DOHH2 (cell line): ENCODE measurements at regions not wholly inside any gene's neighbourhood (a gene's known extent, or its start where the extent isn't known, plus 50 kb on each side); places are given as distances from the start of the nearest gene placed in this dataset.

Source experiments
- H3F3A ChIP-seq: fragments of 200-600 bp; sonication (generic), shearing (Covaris generic); 2 replicates; pipeline ENCODE4 v1.6.0; 2016; ENCODE audit warnings: antibody characterized with exemption, mild to moderate bottlenecking; ENCODE audit not compliant: control insufficient read depth, insufficient read depth
- H3K27ac ChIP-seq: fragments of 200-600 bp; sonication (generic); 2 replicates; pipeline ENCODE4 v1.5.1; 2014; ENCODE audit warnings: low read depth, mild to moderate bottlenecking, low read length, moderate library complexity
- H3K27me3 ChIP-seq: fragments of 200-600 bp; sonication (generic); 2 replicates; pipeline ENCODE4 v1.6.1; 2014; ENCODE audit warnings: mild to moderate bottlenecking, low read length, mixed read lengths; ENCODE audit not compliant: control insufficient read depth
- H3K36me3 ChIP-seq: fragments of 200-600 bp; sonication (generic); 2 replicates; pipeline ENCODE4 v1.6.1; 2014; ENCODE audit warnings: mild to moderate bottlenecking, low read length, moderate library complexity, mixed read lengths; ENCODE audit not compliant: control insufficient read depth
- H3K4me1 ChIP-seq: fragments of 200-600 bp; sonication (generic); 2 replicates; pipeline ENCODE4 v1.6.1; 2014; ENCODE audit warnings: mild to moderate bottlenecking, low read length, mixed read lengths; ENCODE audit not compliant: control insufficient read depth
- H3K4me2 ChIP-seq: fragments of 200-600 bp; sonication (generic); 2 replicates; pipeline ENCODE4 v1.6.0; 2014; ENCODE audit warnings: mild to moderate bottlenecking, low read length, moderate library complexity
- H3K4me3 ChIP-seq: fragments of 200-600 bp; sonication (generic); 2 replicates; pipeline ENCODE4 v1.5.1; 2014; ENCODE audit warnings: mild to moderate bottlenecking, low read length, mixed read lengths
- H3K79me2 ChIP-seq: fragments of 200-600 bp; sonication (generic); 2 replicates; pipeline ENCODE4 v1.6.1; 2014; ENCODE audit warnings: mild to moderate bottlenecking, low read length, mixed read lengths; ENCODE audit not compliant: control insufficient read depth
- H3K9me2 ChIP-seq: fragments of 200-600 bp; sonication (generic); replicated peaks from 2 replicates; pipeline ENCODE4 v1.6.1; 2014; ENCODE audit warnings: mild to moderate bottlenecking, low read length, mixed read lengths; ENCODE audit not compliant: control insufficient read depth
- H3K9me3 ChIP-seq: fragments of 200-600 bp; sonication (generic); 2 replicates; pipeline ENCODE4 v1.6.1; 2014; ENCODE audit warnings: antibody characterized with exemption, low read length, mixed read lengths; ENCODE audit not compliant: control insufficient read depth, insufficient read depth
- H4K20me1 ChIP-seq: fragments of 200-600 bp; sonication (generic); 2 replicates; pipeline ENCODE4 v1.6.0; 2014; ENCODE audit warnings: low read depth, mild to moderate bottlenecking, antibody characterized with exemption, low read length, moderate library complexity; ENCODE audit not compliant: control insufficient read depth, insufficient read depth
- CTCF ChIP-seq: fragments of 200-600 bp; sonication (generic); IDR thresholded peaks from one replicate; pipeline ENCODE4 v1.5.1; 2014; ENCODE audit warnings: antibody characterized with exemption, mild to moderate bottlenecking, low read depth, low read length; ENCODE audit not compliant: poor library complexity, severe bottlenecking
- EZH2phosphoT487 ChIP-seq: fragments of 200-600 bp; sonication (generic); IDR thresholded peaks from 2 replicates; pipeline ENCODE4 v1.6.1; 2017; ENCODE audit warnings: borderline replicate concordance, mild to moderate bottlenecking, antibody characterized with exemption, low read length, moderate library complexity, mixed read lengths

GRCh38 chr6:112576423-112576822 lies 229.3 kb downstream of the RFPL4B start:
- Histone ChIP-seq H3K9me2 (no peaks in the 10 kb centered on the region), H3K36me3 (no peaks in the 10 kb centered on the region), H3K79me2 (no peaks in the 10 kb centered on the region), H3K4me1 (no peaks in the 10 kb centered on the region), H4K20me1 (no peaks in the 10 kb centered on the region), H3F3A (no peaks in the 10 kb centered on the region), H3K4me2 (no peak overlapping the region), H3K4me3 (no peak overlapping the region), H3K9me3 (no peaks in the 10 kb centered on the region), H3K27ac (no peak overlapping the region), H3K27me3 (no peaks in the 10 kb centered on the region)
- TF ChIP-seq EZH2phosphoT487 (no peak), CTCF (no peak)

- TF ChIP-seq EZH2phosphoT487 (no peak), CTCF (no peak)
- H3K4me1 ChIP-seq: no peaks in the 10 kb centered on the region
- H3K79me2 ChIP-seq: no peaks in the 10 kb centered on the region
- H4K20me1 ChIP-seq: no peaks in the 10 kb centered on the region
- no peak overlapping the region for H3K4me3 ChIP-seq
- H3K4me2 ChIP-seq: no peak overlapping the region
- no peaks in the 10 kb centered on the region for H3K36me3 ChIP-seq
- no peaks in the 10 kb centered on the region for H3K9me2 ChIP-seq
- H3K9me3 ChIP-seq: no peaks in the 10 kb centered on the region
- H3K27ac ChIP-seq: no peak overlapping the region
- H3F3A ChIP-seq: no peaks in the 10 kb centered on the region
- H3K27me3 ChIP-seq: no peaks in the 10 kb centered on the region
These were observed 232.5 kb downstream of the RFPL4B start for GRCh38 chr6:112579601-112580000.

GRCh38 chr6:112581015-112581414 lies 233.9 kb downstream of the RFPL4B start:
- no peak overlapping the region for H3K27ac ChIP-seq
- no peaks in the 10 kb centered on the region for H3K36me3 ChIP-seq
- no peak overlapping the region for H3K4me2 ChIP-seq
- no peaks in the 10 kb centered on the region for H3F3A ChIP-seq
- no peaks in the 10 kb centered on the region for H3K79me2 ChIP-seq
- H3K9me2 ChIP-seq: no peaks in the 10 kb centered on the region
- no peaks in the 10 kb centered on the region for H3K27me3 ChIP-seq
- TF ChIP-seq EZH2phosphoT487: no peak
- no peak for TF ChIP-seq CTCF
- no peaks in the 10 kb centered on the region for H4K20me1 ChIP-seq
- H3K4me1 ChIP-seq: no peaks in the 10 kb centered on the region
- H3K4me3 ChIP-seq: no peak overlapping the region
- no peaks in the 10 kb centered on the region for H3K9me3 ChIP-seq

- Histone ChIP-seq H3K27ac (no peak overlapping the region), H3K9me3 (no peaks in the 10 kb centered on the region)
These were observed 243.2 kb downstream of the RFPL4B start for GRCh38 chr6:112590326-112590725.

More at GRCh38 chr6:112590326-112590725, 243.2 kb downstream of the RFPL4B start:
- H3K4me3 ChIP-seq: no peak overlapping the region
- H3K36me3 ChIP-seq: no peaks in the 10 kb centered on the region
- H3K4me2 ChIP-seq: no peak overlapping the region
- no peaks in the 10 kb centered on the region for H3K4me1 ChIP-seq
- no peaks in the 10 kb centered on the region for H3K79me2 ChIP-seq
- H4K20me1 ChIP-seq: no peaks in the 10 kb centered on the region
- H3F3A ChIP-seq: no peaks in the 10 kb centered on the region
- H3K27me3 ChIP-seq: no peaks in the 10 kb centered on the region
- H3K9me2 ChIP-seq: no peaks in the 10 kb centered on the region
- no peak for TF ChIP-seq CTCF
- no peak for TF ChIP-seq EZH2phosphoT487
